ENCODE measurements at regions not wholly inside any gene's neighbourhood (a gene's known extent, or its start where the extent isn't known, plus 50 kb on each side); places are given as distances from the start of the nearest gene placed in this dataset.
"Not testable (repeated sequence)": the region's sequence is repeated elsewhere in the genome, so short reads cannot be mapped to it uniquely, and the experiment has no call there.

- TF ChIP-seq, protein P1, sequence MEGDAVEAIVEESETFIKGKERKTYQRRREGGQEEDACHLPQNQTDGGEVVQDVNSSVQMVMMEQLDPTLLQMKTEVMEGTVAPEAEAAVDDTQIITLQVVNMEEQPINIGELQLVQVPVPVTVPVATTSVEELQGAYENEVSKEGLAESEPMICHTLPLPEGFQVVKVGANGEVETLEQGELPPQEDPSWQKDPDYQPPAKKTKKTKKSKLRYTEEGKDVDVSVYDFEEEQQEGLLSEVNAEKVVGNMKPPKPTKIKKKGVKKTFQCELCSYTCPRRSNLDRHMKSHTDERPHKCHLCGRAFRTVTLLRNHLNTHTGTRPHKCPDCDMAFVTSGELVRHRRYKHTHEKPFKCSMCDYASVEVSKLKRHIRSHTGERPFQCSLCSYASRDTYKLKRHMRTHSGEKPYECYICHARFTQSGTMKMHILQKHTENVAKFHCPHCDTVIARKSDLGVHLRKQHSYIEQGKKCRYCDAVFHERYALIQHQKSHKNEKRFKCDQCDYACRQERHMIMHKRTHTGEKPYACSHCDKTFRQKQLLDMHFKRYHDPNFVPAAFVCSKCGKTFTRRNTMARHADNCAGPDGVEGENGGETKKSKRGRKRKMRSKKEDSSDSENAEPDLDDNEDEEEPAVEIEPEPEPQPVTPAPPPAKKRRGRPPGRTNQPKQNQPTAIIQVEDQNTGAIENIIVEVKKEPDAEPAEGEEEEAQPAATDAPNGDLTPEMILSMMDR (conservative IDR thresholded peaks at IDR 0.05): not testable (repeated sequence)
- TF ChIP-seq EZH2 (IDR thresholded peaks at IDR 0.05; ENCODE audit: low read depth): not testable (repeated sequence)
Observed at GRCh38 chr6:168850027-168850736, 403.5 kb downstream of the THBS2 start.
